HEK293 (cell line): ENCODE measurements at regions not wholly inside any gene's neighbourhood (a gene's known extent, or its start where the extent isn't known, plus 50 kb on each side); places are given as distances from the start of the nearest gene placed in this dataset.
A peak's percentile ranks its signal among the peaks of the same experiment; 100 is the strongest.

Experiments used
- SP2 ChIP-seq: fragments of 450-650 bp; formaldehyde crosslinking; IDR thresholded peaks from 2 replicates; pipeline ENCODE4 v1.5.1; 2016; ENCODE audit warnings: missing biosample characterization, missing genetic modification characterization
- SP7 ChIP-seq: fragments of 450-650 bp; formaldehyde crosslinking; IDR thresholded peaks from 2 replicates; pipeline ENCODE4 v1.5.1; 2016; ENCODE audit warnings: missing biosample characterization, missing genetic modification characterization
- ZFP69B ChIP-seq: fragments of 450-650 bp; formaldehyde crosslinking; IDR thresholded peaks from 2 replicates; pipeline ENCODE4 v1.5.1; 2016; ENCODE audit warnings: missing biosample characterization, missing genetic modification characterization
- ZNF19 ChIP-seq: fragments of 450-650 bp; formaldehyde crosslinking; IDR thresholded peaks from 2 replicates; pipeline ENCODE4; 2016; ENCODE audit warnings: missing biosample characterization, missing genetic modification characterization, low read depth
- ZNF248 ChIP-seq: fragments of 450-650 bp; formaldehyde crosslinking; IDR thresholded peaks from 2 replicates; pipeline ENCODE4 v1.5.1; 2017; ENCODE audit warnings: missing biosample characterization, missing genetic modification characterization
- ZSCAN30 ChIP-seq: fragments of 450-650 bp; IDR thresholded peaks from 2 replicates; pipeline ENCODE4 v1.5.1; 2018; ENCODE audit warnings: missing biosample characterization, mild to moderate bottlenecking, missing genetic modification characterization, moderate library complexity
- TF ChIP-seq, protein P1 (sequence below): fragments of 450-650 bp; formaldehyde crosslinking; IDR thresholded peaks from 2 replicates; pipeline ENCODE4 v1.5.1; 2016; ENCODE audit warnings: missing biosample characterization, missing genetic modification characterization
- TF ChIP-seq, protein P2 (sequence below): fragments of 450-650 bp; formaldehyde crosslinking; conservative IDR thresholded peaks from 2 replicates; pipeline ENCODE4 v1.5.1; 2016; ENCODE audit warnings: low read depth, missing biosample characterization, missing genetic modification characterization
- TF ChIP-seq, protein P3 (sequence below): fragments of 450-650 bp; formaldehyde crosslinking; IDR thresholded peaks from 2 replicates; pipeline ENCODE4 v1.5.1; 2016; ENCODE audit warnings: missing biosample characterization, missing genetic modification characterization
- TF ChIP-seq, protein P4 (sequence below): fragments of 450-650 bp; formaldehyde crosslinking; IDR thresholded peaks from 2 replicates; pipeline ENCODE4 v1.5.0; 2017; ENCODE audit warnings: missing biosample characterization, missing genetic modification characterization, borderline replicate concordance
- TF ChIP-seq, protein P5 (sequence below): fragments of 450-650 bp; formaldehyde crosslinking; IDR thresholded peaks from 2 replicates; pipeline ENCODE4 v1.5.1; 2016; ENCODE audit warnings: missing biosample characterization, missing genetic modification characterization, low read depth
- TF ChIP-seq, protein P6 (sequence below): fragments of 450-650 bp; formaldehyde crosslinking; IDR thresholded peaks from 2 replicates; pipeline ENCODE4 v1.5.1; 2016; ENCODE audit warnings: missing biosample characterization, missing genetic modification characterization
- TF ChIP-seq, protein P7 (sequence below): fragments of 450-650 bp; formaldehyde crosslinking; IDR thresholded peaks from 2 replicates; pipeline ENCODE4 v1.5.1; 2016; ENCODE audit warnings: missing biosample characterization, missing genetic modification characterization
- TF ChIP-seq, protein P8 (sequence below): fragments of 450-650 bp; formaldehyde crosslinking; IDR thresholded peaks from 2 replicates; pipeline ENCODE4 v1.5.1; 2016; ENCODE audit warnings: missing biosample characterization, missing genetic modification characterization, borderline replicate concordance

DNA sequence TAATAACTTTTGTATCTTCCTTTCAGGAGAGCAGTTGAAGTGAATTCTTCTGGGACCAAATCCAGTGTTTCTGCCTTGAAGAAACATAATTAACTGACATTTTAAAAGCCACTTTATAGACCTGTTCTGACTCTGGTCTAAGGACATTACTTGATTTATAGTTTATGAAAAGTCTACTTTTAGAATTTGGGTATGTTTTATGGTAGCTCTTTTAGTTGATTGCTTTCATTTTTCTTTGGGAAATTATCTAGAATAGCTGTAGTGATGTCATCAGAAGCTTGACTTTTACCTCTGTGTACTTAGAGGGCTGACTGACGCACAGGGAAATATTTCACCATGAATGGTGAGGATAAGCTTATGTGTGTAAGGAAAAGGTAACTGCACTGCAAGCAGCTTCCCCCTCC is 131.8 kb upstream of the LIMCH1 start (continued):
- TF ChIP-seq SP7 (tag by site-specific recombination) (no peak), ZNF19 (tag by site-specific recombination) (no peak), ZSCAN30 (tag by site-specific recombination) (peak; percentile 56; the same call in 1 of the 2 replicates), ZFP69B (tag by site-specific recombination) (no peak), SP2 (tag by site-specific recombination) (no peak), ZNF248 (no peak)
- TF ChIP-seq, protein P1, sequence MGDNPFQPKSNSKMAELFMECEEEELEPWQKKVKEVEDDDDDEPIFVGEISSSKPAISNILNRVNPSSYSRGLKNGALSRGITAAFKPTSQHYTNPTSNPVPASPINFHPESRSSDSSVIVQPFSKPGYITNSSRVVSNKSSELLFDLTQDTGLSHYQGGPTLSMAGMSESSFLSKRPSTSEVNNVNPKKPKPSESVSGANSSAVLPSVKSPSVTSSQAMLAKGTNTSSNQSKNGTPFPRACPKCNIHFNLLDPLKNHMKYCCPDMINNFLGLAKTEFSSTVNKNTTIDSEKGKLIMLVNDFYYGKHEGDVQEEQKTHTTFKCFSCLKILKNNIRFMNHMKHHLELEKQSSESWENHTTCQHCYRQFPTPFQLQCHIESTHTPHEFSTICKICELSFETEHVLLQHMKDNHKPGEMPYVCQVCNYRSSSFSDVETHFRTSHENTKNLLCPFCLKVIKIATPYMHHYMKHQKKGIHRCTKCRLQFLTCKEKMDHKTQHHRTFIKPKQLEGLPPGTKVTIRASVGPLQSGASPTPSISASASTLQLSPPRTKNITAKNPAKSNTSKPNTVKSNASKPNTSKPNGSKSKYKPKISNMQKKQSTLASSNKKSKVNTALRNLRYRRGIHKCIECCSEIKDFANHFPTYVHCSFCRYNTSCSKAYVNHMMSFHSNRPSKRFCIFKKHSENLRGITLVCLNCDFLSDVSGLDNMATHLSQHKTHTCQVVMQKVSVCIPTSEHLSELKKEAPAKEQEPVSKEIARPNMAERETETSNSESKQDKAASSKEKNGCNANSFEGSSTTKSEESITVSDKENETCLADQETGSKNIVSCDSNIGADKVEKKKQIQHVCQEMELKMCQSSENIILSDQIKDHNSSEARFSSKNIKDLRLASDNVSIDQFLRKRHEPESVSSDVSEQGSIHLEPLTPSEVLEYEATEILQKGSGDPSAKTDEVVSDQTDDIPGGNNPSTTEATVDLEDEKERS (tag by site-specific recombination) = no peak
- TF ChIP-seq, protein P2, sequence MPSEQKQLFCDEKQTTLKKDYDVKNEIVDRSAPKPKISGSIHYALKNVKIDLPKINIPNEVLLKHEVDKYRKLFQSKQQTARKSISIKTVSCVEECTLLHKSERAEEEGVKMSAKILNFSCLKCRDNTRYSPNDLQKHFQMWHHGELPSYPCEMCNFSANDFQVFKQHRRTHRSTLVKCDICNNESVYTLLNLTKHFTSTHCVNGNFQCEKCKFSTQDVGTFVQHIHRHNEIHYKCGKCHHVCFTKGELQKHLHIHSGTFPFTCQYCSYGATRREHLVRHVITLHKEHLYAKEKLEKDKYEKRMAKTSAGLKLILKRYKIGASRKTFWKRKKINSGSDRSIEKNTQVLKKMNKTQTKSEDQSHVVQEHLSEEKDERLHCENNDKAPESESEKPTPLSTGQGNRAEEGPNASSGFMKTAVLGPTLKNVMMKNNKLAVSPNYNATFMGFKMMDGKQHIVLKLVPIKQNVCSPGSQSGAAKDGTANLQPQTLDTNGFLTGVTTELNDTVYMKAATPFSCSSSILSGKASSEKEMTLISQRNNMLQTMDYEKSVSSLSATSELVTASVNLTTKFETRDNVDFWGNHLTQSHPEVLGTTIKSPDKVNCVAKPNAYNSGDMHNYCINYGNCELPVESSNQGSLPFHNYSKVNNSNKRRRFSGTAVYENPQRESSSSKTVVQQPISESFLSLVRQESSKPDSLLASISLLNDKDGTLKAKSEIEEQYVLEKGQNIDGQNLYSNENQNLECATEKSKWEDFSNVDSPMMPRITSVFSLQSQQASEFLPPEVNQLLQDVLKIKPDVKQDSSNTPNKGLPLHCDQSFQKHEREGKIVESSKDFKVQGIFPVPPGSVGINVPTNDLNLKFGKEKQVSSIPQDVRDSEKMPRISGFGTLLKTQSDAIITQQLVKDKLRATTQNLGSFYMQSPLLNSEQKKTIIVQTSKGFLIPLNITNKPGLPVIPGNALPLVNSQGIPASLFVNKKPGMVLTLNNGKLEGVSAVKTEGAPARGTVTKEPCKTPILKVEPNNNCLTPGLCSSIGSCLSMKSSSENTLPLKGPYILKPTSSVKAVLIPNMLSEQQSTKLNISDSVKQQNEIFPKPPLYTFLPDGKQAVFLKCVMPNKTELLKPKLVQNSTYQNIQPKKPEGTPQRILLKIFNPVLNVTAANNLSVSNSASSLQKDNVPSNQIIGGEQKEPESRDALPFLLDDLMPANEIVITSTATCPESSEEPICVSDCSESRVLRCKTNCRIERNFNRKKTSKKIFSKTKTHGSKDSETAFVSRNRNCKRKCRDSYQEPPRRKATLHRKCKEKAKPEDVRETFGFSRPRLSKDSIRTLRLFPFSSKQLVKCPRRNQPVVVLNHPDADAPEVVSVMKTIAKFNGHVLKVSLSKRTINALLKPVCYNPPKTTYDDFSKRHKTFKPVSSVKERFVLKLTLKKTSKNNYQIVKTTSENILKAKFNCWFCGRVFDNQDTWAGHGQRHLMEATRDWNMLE (tag by site-specific recombination) = no peak
- TF ChIP-seq, protein P3, sequence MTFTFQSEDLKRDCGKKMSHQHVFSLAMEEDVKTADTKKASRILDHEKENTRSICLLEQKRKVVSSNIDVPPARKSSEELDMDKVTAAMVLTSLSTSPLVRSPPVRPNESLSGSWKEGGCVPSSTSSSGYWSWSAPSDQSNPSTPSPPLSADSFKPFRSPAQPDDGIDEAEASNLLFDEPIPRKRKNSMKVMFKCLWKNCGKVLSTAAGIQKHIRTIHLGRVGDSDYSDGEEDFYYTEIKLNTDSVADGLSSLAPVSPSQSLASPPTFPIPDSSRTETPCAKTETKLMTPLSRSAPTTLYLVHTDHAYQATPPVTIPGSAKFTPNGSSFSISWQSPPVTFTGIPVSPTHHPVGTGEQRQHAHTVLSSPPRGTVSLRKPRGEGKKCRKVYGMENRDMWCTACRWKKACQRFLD (tag by site-specific recombination) = no peak
- TF ChIP-seq, protein P4, sequence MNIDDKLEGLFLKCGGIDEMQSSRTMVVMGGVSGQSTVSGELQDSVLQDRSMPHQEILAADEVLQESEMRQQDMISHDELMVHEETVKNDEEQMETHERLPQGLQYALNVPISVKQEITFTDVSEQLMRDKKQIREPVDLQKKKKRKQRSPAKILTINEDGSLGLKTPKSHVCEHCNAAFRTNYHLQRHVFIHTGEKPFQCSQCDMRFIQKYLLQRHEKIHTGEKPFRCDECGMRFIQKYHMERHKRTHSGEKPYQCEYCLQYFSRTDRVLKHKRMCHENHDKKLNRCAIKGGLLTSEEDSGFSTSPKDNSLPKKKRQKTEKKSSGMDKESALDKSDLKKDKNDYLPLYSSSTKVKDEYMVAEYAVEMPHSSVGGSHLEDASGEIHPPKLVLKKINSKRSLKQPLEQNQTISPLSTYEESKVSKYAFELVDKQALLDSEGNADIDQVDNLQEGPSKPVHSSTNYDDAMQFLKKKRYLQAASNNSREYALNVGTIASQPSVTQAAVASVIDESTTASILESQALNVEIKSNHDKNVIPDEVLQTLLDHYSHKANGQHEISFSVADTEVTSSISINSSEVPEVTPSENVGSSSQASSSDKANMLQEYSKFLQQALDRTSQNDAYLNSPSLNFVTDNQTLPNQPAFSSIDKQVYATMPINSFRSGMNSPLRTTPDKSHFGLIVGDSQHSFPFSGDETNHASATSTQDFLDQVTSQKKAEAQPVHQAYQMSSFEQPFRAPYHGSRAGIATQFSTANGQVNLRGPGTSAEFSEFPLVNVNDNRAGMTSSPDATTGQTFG = no peak
- TF ChIP-seq, protein P5, sequence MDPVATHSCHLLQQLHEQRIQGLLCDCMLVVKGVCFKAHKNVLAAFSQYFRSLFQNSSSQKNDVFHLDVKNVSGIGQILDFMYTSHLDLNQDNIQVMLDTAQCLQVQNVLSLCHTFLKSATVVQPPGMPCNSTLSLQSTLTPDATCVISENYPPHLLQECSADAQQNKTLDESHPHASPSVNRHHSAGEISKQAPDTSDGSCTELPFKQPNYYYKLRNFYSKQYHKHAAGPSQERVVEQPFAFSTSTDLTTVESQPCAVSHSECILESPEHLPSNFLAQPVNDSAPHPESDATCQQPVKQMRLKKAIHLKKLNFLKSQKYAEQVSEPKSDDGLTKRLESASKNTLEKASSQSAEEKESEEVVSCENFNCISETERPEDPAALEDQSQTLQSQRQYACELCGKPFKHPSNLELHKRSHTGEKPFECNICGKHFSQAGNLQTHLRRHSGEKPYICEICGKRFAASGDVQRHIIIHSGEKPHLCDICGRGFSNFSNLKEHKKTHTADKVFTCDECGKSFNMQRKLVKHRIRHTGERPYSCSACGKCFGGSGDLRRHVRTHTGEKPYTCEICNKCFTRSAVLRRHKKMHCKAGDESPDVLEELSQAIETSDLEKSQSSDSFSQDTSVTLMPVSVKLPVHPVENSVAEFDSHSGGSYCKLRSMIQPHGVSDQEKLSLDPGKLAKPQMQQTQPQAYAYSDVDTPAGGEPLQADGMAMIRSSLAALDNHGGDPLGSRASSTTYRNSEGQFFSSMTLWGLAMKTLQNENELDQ (tag by site-specific recombination) = no peak
- TF ChIP-seq, protein P6, sequence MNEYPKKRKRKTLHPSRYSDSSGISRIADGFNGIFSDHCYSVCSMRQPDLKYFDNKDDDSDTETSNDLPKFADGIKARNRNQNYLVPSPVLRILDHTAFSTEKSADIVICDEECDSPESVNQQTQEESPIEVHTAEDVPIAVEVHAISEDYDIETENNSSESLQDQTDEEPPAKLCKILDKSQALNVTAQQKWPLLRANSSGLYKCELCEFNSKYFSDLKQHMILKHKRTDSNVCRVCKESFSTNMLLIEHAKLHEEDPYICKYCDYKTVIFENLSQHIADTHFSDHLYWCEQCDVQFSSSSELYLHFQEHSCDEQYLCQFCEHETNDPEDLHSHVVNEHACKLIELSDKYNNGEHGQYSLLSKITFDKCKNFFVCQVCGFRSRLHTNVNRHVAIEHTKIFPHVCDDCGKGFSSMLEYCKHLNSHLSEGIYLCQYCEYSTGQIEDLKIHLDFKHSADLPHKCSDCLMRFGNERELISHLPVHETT (tag by site-specific recombination) = no peak
- TF ChIP-seq, protein P7, sequence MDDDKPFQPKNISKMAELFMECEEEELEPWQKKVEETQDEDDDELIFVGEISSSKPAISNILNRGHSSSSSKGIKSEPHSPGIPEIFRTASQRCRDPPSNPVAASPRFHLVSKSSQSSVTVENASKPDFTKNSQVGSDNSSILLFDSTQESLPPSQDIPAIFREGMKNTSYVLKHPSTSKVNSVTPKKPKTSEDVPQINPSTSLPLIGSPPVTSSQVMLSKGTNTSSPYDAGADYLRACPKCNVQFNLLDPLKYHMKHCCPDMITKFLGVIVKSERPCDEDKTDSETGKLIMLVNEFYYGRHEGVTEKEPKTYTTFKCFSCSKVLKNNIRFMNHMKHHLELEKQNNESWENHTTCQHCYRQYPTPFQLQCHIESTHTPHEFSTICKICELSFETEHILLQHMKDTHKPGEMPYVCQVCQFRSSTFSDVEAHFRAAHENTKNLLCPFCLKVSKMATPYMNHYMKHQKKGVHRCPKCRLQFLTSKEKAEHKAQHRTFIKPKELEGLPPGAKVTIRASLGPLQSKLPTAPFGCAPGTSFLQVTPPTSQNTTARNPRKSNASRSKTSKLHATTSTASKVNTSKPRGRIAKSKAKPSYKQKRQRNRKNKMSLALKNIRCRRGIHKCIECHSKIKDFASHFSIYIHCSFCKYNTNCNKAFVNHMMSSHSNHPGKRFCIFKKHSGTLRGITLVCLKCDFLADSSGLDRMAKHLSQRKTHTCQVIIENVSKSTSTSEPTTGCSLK (tag by site-specific recombination) = no peak
- TF ChIP-seq, protein P8, sequence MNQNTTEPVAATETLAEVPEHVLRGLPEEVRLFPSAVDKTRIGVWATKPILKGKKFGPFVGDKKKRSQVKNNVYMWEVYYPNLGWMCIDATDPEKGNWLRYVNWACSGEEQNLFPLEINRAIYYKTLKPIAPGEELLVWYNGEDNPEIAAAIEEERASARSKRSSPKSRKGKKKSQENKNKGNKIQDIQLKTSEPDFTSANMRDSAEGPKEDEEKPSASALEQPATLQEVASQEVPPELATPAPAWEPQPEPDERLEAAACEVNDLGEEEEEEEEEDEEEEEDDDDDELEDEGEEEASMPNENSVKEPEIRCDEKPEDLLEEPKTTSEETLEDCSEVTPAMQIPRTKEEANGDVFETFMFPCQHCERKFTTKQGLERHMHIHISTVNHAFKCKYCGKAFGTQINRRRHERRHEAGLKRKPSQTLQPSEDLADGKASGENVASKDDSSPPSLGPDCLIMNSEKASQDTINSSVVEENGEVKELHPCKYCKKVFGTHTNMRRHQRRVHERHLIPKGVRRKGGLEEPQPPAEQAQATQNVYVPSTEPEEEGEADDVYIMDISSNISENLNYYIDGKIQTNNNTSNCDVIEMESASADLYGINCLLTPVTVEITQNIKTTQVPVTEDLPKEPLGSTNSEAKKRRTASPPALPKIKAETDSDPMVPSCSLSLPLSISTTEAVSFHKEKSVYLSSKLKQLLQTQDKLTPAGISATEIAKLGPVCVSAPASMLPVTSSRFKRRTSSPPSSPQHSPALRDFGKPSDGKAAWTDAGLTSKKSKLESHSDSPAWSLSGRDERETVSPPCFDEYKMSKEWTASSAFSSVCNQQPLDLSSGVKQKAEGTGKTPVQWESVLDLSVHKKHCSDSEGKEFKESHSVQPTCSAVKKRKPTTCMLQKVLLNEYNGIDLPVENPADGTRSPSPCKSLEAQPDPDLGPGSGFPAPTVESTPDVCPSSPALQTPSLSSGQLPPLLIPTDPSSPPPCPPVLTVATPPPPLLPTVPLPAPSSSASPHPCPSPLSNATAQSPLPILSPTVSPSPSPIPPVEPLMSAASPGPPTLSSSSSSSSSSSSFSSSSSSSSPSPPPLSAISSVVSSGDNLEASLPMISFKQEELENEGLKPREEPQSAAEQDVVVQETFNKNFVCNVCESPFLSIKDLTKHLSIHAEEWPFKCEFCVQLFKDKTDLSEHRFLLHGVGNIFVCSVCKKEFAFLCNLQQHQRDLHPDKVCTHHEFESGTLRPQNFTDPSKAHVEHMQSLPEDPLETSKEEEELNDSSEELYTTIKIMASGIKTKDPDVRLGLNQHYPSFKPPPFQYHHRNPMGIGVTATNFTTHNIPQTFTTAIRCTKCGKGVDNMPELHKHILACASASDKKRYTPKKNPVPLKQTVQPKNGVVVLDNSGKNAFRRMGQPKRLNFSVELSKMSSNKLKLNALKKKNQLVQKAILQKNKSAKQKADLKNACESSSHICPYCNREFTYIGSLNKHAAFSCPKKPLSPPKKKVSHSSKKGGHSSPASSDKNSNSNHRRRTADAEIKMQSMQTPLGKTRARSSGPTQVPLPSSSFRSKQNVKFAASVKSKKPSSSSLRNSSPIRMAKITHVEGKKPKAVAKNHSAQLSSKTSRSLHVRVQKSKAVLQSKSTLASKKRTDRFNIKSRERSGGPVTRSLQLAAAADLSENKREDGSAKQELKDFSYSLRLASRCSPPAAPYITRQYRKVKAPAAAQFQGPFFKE (tag by site-specific recombination) = no peak
